ENCODE measurements at regions not wholly inside any gene's neighbourhood (a gene's known extent, or its start where the extent isn't known, plus 50 kb on each side); places are given as distances from the start of the nearest gene placed in this dataset.

GRCh38 chr1:90507173-90507572 is 209.9 kb downstream of the BARHL2 start (continued):
- TF ChIP-seq ZBTB43 (CRISPR knock-in tag; IDR thresholded peaks at IDR 0.05) (no peak), ZNF396 (CRISPR knock-in tag; IDR thresholded peaks at IDR 0.05; ENCODE audit: borderline replicate concordance) (no peak), MXD4 (CRISPR knock-in tag; IDR thresholded peaks at IDR 0.05; ENCODE audit: borderline replicate concordance) (no peak)

GRCh38 chr1:90505806-90506205 is 211.3 kb downstream of the BARHL2 start:
- Mint-ChIP-seq H3K4me3 (no peak overlapping the region), H3K27ac (no peak overlapping the region), H3K36me3 (no peaks in the 10 kb centered on the region), H3K4me1 (peaks cover 38% of the 10 kb centered on the region), H3K9me3 (no peaks in the 10 kb centered on the region), H3K27me3 (ENCODE audit: low read depth) (no peaks in the 10 kb centered on the region)
- ATAC-seq = no peak
- no peak for TF ChIP-seq TEAD4 (CRISPR knock-in tag; IDR thresholded peaks at IDR 0.05)
- no peak for TF ChIP-seq MYBL2 (CRISPR knock-in tag; IDR thresholded peaks at IDR 0.05)
- no peak for TF ChIP-seq ZNF671 (CRISPR knock-in tag; IDR thresholded peaks at IDR 0.05)
- no peak for TF ChIP-seq CDX4 (CRISPR knock-in tag; IDR thresholded peaks at IDR 0.05; ENCODE audit: borderline replicate concordance)
- TF ChIP-seq ATF3 (CRISPR knock-in tag; conservative IDR thresholded peaks at IDR 0.05) = no peak
- TF ChIP-seq OVOL2 (CRISPR knock-in tag; IDR thresholded peaks at IDR 0.05; ENCODE audit: borderline replicate concordance) = no peak
- TF ChIP-seq AR (CRISPR knock-in tag; IDR thresholded peaks at IDR 0.05) = no peak
- CTCF ChIA-PET = interaction anchor here (0.9 kb wide), 1 partner anchor 11 kb away, joined by 3 read pairs; no protein-coding TSS in a partner anchor
- POLR2A ChIA-PET = no interaction called here
- no peak for DNase-seq (ENCODE audit: low spot score)

- H3K27ac Mint-ChIP-seq = no peak overlapping the region
These were observed 212.6 kb downstream of the BARHL2 start for GRCh38 chr1:90504509-90504908.

More at GRCh38 chr1:90504509-90504908, 212.6 kb downstream of the BARHL2 start:
- peaks cover 35% of the 10 kb centered on the region for H3K4me1 Mint-ChIP-seq
- no peak for DNase-seq (ENCODE audit: low spot score)
- H3K4me3 Mint-ChIP-seq = no peak overlapping the region
- ChIA-PET POLR2A (no interaction called here), CTCF (no interaction called here)
- no peak for ATAC-seq
- peaks cover 7% of the 10 kb centered on the region for H3K27me3 Mint-ChIP-seq (ENCODE audit: low read depth)
- TF ChIP-seq GTF2I (CRISPR knock-in tag; conservative IDR thresholded peaks at IDR 0.05) (no peak), ATF1 (CRISPR knock-in tag; IDR thresholded peaks at IDR 0.05) (no peak), ZNF281 (CRISPR knock-in tag; IDR thresholded peaks at IDR 0.05) (no peak), HMGXB4 (CRISPR knock-in tag; IDR thresholded peaks at IDR 0.05) (no peak), ZNF416 (CRISPR knock-in tag; IDR thresholded peaks at IDR 0.05) (no peak), TEAD1 (CRISPR knock-in tag; IDR thresholded peaks at IDR 0.05) (no peak), SMAD3 (CRISPR knock-in tag; IDR thresholded peaks at IDR 0.05; ENCODE audit: borderline replicate concordance) (no peak), CREB1 (CRISPR knock-in tag; IDR thresholded peaks at IDR 0.05) (no peak)
- H3K9me3 Mint-ChIP-seq = no peaks in the 10 kb centered on the region
- no peaks in the 10 kb centered on the region for H3K36me3 Mint-ChIP-seq

Measured in WTC11 (cell line).